RWPE2 (cell line): ENCODE measurements at regions not wholly inside any gene's neighbourhood (a gene's known extent, or its start where the extent isn't known, plus 50 kb on each side); places are given as distances from the start of the nearest gene placed in this dataset.

Experiments
- ATAC-seq: fragments of 200-7000 bp; cut with Tn5 transposase; 3 replicates; pipeline ENCODE4 v1.9.1; 2021; ENCODE audit warnings: low read depth
- DNase-seq: peaks from one replicate; pipeline ENCODE4 v3.0.0-alpha.2; 2020; ENCODE audit warnings: low spot score
- H3K27ac ChIP-seq: fragments of 450-650 bp; 2 replicates; pipeline ENCODE4 v1.5.1; 2017; ENCODE audit warnings: mild to moderate bottlenecking; ENCODE audit not compliant: poor library complexity, severe bottlenecking
- H3K27me3 ChIP-seq: fragments of 250-450 bp; sonication (Bioruptor Pico); 2 replicates; pipeline ENCODE4 v1.5.1; 2021; ENCODE audit warnings: mild to moderate bottlenecking, moderate library complexity; ENCODE audit not compliant: insufficient read depth, poor library complexity, severe bottlenecking
- H3K36me3 ChIP-seq: fragments of 250-450 bp; sonication (Bioruptor Pico); 2 replicates; pipeline ENCODE4 v1.5.1; 2020; ENCODE audit warnings: low read depth, mild to moderate bottlenecking, moderate library complexity
- H3K4me1 ChIP-seq: fragments of 250-450 bp; sonication (Bioruptor Pico); 2 replicates; pipeline ENCODE4 v1.5.1; 2021; ENCODE audit warnings: mild to moderate bottlenecking, moderate library complexity; ENCODE audit not compliant: insufficient read depth, poor library complexity, severe bottlenecking
- H3K4me3 ChIP-seq: fragments of 250-450 bp; sonication (Bioruptor Pico); 2 replicates; pipeline ENCODE4 v1.5.1; 2021; ENCODE audit warnings: mild to moderate bottlenecking, moderate library complexity; ENCODE audit not compliant: severe bottlenecking
- H3K9me3 ChIP-seq: fragments of 250-450 bp; sonication (Bioruptor Pico); 2 replicates; pipeline ENCODE4 v1.5.1; 2021; ENCODE audit warnings: mild to moderate bottlenecking, moderate library complexity; ENCODE audit not compliant: severe bottlenecking
- CTCF ChIP-seq: fragments of 450-650 bp; IDR thresholded peaks from one replicate; pipeline ENCODE4 v1.5.1; 2017; ENCODE audit warnings: mild to moderate bottlenecking, moderate library complexity; ENCODE audit not compliant: poor library complexity, severe bottlenecking

GRCh38 chr11:70027451-70027850, 50.7 kb upstream of the ANO1 start:
- no peaks in the 10 kb centered on the region for H3K4me1 ChIP-seq
- TF ChIP-seq CTCF: no peak
- no peaks in the 10 kb centered on the region for H3K36me3 ChIP-seq
- DNase-seq (no peak), ATAC-seq (no peak)
- no peaks in the 10 kb centered on the region for H3K9me3 ChIP-seq
- H3K27me3 ChIP-seq: no peaks in the 10 kb centered on the region
- no peak overlapping the region for H3K4me3 ChIP-seq
- H3K27ac ChIP-seq: no peak overlapping the region

- no peak for TF ChIP-seq CTCF
- H3K4me3 ChIP-seq: no peak overlapping the region
- no peak for ATAC-seq
- H3K27me3 ChIP-seq: no peaks in the 10 kb centered on the region
- H3K27ac ChIP-seq: no peak overlapping the region
- no peaks in the 10 kb centered on the region for H3K4me1 ChIP-seq
- no peaks in the 10 kb centered on the region for H3K9me3 ChIP-seq
- DNase-seq: no peak
- H3K36me3 ChIP-seq: no peaks in the 10 kb centered on the region
These were observed 49.8 kb upstream of the ANO1 start for GRCh38 chr11:70028147-70028855.
